ENCODE measurements at regions not wholly inside any gene's neighbourhood (a gene's known extent, or its start where the extent isn't known, plus 50 kb on each side); places are given as distances from the start of the nearest gene placed in this dataset.

- no peak for DNase-seq (ENCODE audit: low spot score)
These were observed 341.6 kb upstream of the CDH7 start for GRCh38 chr18:65409261-65409660.

- no peak for DNase-seq (ENCODE audit: low spot score)
These were observed 347.3 kb upstream of the CDH7 start for GRCh38 chr18:65403534-65403933.

GRCh38 chr18:65399091-65399490, 351.7 kb upstream of the CDH7 start:
- DNase-seq (ENCODE audit: low spot score): no peak

- no peak for DNase-seq (ENCODE audit: low spot score)
These were observed 352.3 kb upstream of the CDH7 start for GRCh38 chr18:65398347-65399075.

GRCh38 chr18:65380986-65381385, 369.8 kb upstream of the CDH7 start:
- no peak for DNase-seq (ENCODE audit: low spot score)

DNA sequence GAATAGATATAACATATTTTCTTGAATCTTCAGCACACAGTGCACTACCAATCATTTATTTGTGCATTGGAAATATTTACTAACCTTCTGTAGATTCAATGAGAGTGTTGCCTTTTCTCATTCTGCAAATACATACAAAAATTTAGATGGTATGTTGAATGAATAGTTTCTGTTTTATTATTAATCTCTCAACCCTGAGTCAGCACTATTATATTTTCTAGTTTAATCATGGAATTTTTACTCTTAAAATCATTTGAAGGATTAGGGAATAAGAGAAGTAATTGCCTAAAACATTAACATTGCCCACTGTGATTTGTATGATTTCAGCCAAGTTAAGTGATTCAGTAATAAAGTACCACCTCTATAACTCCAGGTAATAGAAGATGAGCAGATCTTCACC, 370.2 kb upstream of the CDH7 start:
- no peak for DNase-seq (ENCODE audit: low spot score)

DNA sequence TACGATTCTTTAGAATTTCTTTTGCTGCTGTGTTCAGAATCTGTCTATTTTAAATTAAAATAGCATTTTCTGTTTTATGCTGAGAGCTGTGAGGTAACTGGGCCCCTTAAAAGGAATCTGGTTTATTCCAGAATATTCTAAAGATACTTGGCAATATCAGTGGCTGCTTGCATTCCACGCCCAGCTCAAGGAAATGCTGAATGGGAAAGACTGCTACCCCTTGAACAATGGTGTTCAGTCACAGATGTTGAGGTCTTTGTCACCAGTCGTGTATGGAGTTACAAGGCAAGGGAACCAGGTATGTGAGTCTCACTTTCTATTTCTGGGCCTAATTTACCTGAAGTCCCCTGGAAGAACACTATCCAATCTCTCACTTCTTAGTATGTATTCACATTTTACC, 377.9 kb upstream of the CDH7 start:
- no peak for DNase-seq (ENCODE audit: low spot score)

DNA sequence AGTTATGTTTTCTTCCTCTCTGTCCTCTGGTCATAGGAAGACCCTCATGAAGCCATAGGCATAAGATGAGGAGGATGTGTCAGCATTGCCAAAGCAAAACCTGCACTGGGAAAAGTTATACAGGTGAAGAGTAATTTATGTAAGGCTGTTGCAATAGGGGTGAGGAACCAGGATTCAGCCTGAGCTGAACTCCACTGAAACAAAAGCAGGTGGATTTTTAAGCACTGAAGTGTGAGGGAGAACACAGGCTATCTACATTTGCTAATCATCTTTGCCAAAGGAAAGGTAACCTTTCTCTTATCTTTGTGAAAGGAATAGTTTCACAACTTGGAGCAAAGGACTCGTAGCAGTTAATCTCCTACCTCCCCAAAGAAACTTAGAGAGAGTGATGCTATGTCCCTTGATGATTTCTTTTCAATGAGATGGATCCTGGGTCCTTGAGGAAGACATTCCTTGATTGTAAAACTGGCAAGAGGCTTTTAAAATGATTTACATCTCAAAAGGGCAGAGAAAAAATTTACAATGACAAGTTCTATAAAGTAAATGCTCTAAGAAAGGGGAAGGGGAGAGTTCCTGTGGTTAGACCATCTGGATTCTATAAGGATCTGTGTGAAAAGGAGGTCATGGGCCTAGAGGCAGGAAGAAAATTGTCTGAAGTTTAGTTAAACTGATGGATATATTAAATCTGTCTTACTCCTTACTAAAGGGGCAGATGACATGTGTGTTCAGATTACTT, 385.4 kb upstream of the CDH7 start:
- DNase-seq (ENCODE audit: low spot score): no peak

GRCh38 chr18:65363911-65364632, 386.7 kb upstream of the CDH7 start:
- DNase-seq (ENCODE audit: low spot score): no peak

- no peak for DNase-seq (ENCODE audit: low spot score)
These were observed 387.8 kb upstream of the CDH7 start for GRCh38 chr18:65363011-65363410.

GRCh38 chr18:65359479-65359878, 391.3 kb upstream of the CDH7 start:
- no peak for DNase-seq (ENCODE audit: low spot score)

GRCh38 chr18:65358306-65358705, 392.5 kb upstream of the CDH7 start:
- no peak for DNase-seq (ENCODE audit: low spot score)

DNA sequence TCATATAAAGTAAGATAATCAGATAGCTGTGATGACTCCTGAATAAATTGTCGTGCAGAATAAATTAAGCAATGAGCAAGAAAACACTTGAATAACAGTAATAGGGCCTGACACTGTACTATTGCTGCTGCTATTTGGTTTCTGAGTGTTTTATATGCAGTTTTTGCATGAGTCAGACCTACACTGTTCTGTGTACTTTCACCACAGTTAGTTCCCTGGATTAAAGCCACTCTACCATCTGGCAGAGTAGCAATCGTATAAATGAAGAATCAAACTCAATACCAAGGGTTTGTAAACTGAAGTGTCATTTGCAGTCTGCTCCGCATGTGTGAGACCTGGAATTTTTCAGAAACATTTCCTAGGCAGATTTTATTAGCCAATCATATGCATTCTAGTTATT, 398.6 kb upstream of the CDH7 start:
- peak; percentile 59 for DNase-seq (ENCODE audit: low spot score)

DNA sequence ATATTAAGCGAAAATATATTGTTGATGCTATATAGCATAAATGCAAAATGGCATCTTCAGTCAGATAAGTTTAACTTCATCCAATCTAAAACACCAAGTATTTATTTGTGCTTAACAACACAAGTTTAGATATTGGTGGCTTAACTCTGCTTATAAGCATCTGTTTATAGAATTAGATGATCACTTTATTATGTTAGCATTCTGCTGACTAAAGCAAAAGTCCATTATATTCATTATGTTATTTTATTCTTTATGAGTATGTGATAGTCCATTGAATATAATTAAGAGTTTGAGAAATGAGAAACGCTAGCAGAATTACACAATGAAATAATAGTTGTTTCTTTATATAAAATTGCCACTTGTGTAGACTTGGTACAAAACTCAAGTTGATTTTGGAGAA, 401.2 kb upstream of the CDH7 start:
- no peak for DNase-seq (ENCODE audit: low spot score)

- DNase-seq (ENCODE audit: low spot score): no peak
These were observed 403.4 kb upstream of the CDH7 start for GRCh38 chr18:65347446-65347845.

DNA sequence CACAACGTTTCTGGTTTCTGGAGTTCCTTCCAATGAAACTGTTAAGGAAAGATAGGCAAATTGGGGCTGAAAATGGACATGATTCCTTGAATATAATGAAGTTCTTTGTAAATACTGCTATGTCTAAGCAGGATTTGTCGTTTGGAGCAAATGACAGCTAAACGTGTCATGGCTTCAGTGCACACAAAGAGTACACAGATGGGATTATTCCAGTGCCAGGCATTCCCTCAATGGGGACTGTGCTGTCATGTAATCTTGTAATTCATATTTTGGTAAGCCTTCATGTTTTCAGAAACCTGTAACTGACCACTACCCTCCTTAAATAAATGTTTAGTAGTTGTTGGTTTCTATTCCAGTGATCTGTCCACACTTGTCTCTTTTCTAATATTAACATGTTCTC, 404.7 kb upstream of the CDH7 start:
- no peak for DNase-seq (ENCODE audit: low spot score)

- no peak for DNase-seq (ENCODE audit: low spot score)
These were observed 407.2 kb upstream of the CDH7 start for GRCh38 chr18:65343571-65343970.

DNA sequence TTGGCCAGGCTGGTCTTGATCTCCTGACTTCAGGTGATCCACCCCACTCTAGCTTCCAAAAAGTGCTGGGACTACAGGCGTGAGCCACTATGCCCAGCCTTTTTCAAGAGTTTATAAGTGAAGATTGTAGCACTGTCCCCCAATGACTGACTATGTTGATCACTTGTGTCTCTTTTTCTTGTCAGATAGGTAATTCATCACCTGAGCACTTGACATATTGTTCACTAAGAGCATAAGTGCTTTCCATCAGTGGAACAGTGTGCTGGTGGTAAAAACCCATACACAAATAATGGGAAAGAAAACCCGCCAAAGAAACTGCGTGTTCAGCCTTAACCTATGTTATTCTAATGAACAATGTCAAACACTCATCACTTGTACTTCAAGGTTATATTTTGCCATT, 414.4 kb upstream of the CDH7 start:
- DNase-seq (ENCODE audit: low spot score): no peak

- DNase-seq (ENCODE audit: low spot score): no peak
These were observed 421.8 kb upstream of the CDH7 start for GRCh38 chr18:65329010-65329409.

DNA sequence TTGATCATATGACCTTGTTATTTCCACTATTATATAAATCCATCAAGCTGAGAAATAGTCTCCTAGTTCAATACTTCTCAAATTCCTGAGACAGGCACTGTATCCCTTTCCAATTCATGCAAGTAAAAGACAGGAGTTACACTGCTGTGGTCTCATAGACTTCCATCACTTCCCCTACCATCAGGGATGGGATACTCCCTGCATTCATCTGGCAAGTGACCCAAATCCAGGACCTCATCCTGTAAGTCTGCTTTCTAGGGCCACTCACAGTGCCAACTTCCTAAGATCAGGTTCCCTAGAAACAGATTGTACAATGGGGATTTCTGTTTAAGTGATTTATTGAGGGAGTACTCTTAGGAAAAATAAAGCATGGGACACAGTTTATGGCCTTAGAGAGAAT, 424.0 kb upstream of the CDH7 start:
- no peak for DNase-seq (ENCODE audit: low spot score)

DNA sequence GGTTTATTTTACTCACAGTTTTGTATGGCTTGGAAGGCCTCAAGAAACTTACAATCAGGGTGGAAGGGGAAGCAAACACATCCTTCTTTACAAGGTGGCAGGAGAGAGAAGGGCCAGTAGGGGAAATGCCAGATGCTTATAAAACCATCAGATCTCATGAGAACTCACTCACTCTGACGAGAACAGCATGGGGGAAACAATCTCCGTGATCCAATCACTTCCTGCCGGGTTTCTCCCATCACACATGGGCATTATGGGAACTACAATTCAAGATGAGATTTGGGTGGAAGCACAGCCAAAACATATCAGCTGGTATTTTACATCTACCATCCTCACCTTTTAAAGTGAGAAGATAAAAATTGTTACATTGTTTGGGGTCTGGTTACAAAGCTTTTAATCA, 427.9 kb upstream of the CDH7 start:
- DNase-seq (ENCODE audit: low spot score): no peak

DNA sequence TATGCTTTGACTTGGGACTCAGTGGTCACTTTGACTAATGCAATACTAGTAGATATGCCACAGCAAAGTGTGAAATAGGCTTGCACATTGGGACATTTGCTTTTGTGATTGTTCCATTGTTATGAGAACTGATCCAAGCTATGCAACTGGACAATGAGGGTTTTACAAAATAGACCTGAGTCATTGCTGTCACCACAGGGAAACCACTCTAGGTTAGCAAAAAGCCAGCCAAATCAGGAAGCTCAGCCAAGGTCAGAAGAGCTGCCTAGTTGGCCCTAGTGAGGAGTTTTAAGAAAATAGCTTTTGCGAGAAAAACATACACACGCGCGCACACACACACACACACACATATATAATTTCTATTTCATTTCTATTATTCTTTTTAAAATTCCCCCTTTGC, 452.4 kb upstream of the CDH7 start:
- DNase-seq (ENCODE audit: low spot score): no peak

GRCh38 chr18:65288908-65289307, 461.9 kb upstream of the CDH7 start:
- DNase-seq (ENCODE audit: low spot score): no peak

Data from Ammon's horn (tissue), 1 donor.